Caki2 (cell line): ENCODE measurements at regions not wholly inside any gene's neighbourhood (a gene's known extent, or its start where the extent isn't known, plus 50 kb on each side); places are given as distances from the start of the nearest gene placed in this dataset.
A peak's percentile ranks its signal among the peaks of the same experiment; 100 is the strongest.

Experiments used
- DNase-seq: peaks from one replicate; pipeline ENCODE4 v3.0.0-alpha.2; 2015; ENCODE audit warnings: low read depth
- in situ Hi-C: cut with HindIII; loops from 2 replicates; pipeline ENCODE4 v1.10.0; 2016; ENCODE audit warnings: low sequenced_read_pairs, low pct_unique_long_range_greater_than_20kb, mixed read lengths

- in situ Hi-C loops: no loop called here
- DNase-seq: no peak
Measured at GRCh38 chr3:132174500-132174899, 139.7 kb upstream of the CPNE4 start.

- in situ Hi-C loops: no loop called here
- DNase-seq: peak; percentile 60
Measured at GRCh38 chr3:132180337-132180791, 136.8 kb upstream of the ACP3 start.

- in situ Hi-C loops: no loop called here
Measured at GRCh38 chr3:132183811-132184210, 133.4 kb upstream of the ACP3 start.

GRCh38 chr3:132187746-132188145, 129.5 kb upstream of the ACP3 start:
- DNase-seq: no peak
- in situ Hi-C loops: no loop called here

More at GRCh38 chr3:132183811-132184210, 133.4 kb upstream of the ACP3 start:
- no peak for DNase-seq

- in situ Hi-C loops: no loop called here
- DNase-seq: no peak
Measured at GRCh38 chr3:132189601-132190000, 127.6 kb upstream of the ACP3 start.

GRCh38 chr3:132196113-132196512, 121.1 kb upstream of the ACP3 start:
- in situ Hi-C loops: no loop called here
- no peak for DNase-seq

GRCh38 chr3:132198516-132198915, 118.7 kb upstream of the ACP3 start:
- in situ Hi-C loops: no loop called here
- no peak for DNase-seq

- no peak for DNase-seq
- in situ Hi-C loops: no loop called here
Measured at GRCh38 chr3:132199451-132199850, 117.8 kb upstream of the ACP3 start.

GRCh38 chr3:132202586-132202985, 114.6 kb upstream of the ACP3 start:
- no peak for DNase-seq

GRCh38 chr3:132203889-132204596, 113.2 kb upstream of the ACP3 start:
- in situ Hi-C loops: no loop called here
- no peak for DNase-seq

More at GRCh38 chr3:132202586-132202985, 114.6 kb upstream of the ACP3 start:
- in situ Hi-C loops: no loop called here

- DNase-seq: no peak
- in situ Hi-C loops: no loop called here
Measured at GRCh38 chr3:132205609-132206008, 111.6 kb upstream of the ACP3 start.

- DNase-seq: peak; percentile 82
- in situ Hi-C loops: no loop called here
Measured at GRCh38 chr3:132209855-132210254, 107.4 kb upstream of the ACP3 start.

- DNase-seq: peak; percentile 73
- in situ Hi-C loops: no loop called here
Measured at GRCh38 chr3:132210476-132211346, 106.5 kb upstream of the ACP3 start.

- no peak for DNase-seq
- in situ Hi-C loops: no loop called here
Measured at GRCh38 chr3:132211896-132212295, 105.3 kb upstream of the ACP3 start.

GRCh38 chr3:132218817-132219755, 98.1 kb upstream of the ACP3 start:
- in situ Hi-C loops: no loop called here
- DNase-seq: no peak

- no peak for DNase-seq
Measured at GRCh38 chr3:132220986-132221385, 96.2 kb upstream of the ACP3 start.

GRCh38 chr3:132222868-132223538, 94.2 kb upstream of the ACP3 start:
- DNase-seq: peak; percentile 93
- in situ Hi-C loops: no loop called here

More at GRCh38 chr3:132220986-132221385, 96.2 kb upstream of the ACP3 start:
- in situ Hi-C loops: no loop called here

- DNase-seq: peak; percentile 88
- in situ Hi-C loops: no loop called here
Measured at GRCh38 chr3:132225664-132226063, 91.5 kb upstream of the ACP3 start.
